ENCODE measurements at regions not wholly inside any gene's neighbourhood (a gene's known extent, or its start where the extent isn't known, plus 50 kb on each side); places are given as distances from the start of the nearest gene placed in this dataset.

- TF ChIP-seq CTBP1 (IDR thresholded peaks at IDR 0.05; ENCODE audit: borderline replicate concordance) = no peak
- no peak for TF ChIP-seq BHLHE40 (IDR thresholded peaks at IDR 0.05; ENCODE audit: borderline replicate concordance)
- TF ChIP-seq LEF1 (IDR thresholded peaks at IDR 0.05; ENCODE audit: borderline replicate concordance) = no peak
- no peak for TF ChIP-seq SP1 (IDR thresholded peaks at IDR 0.05)
- TF ChIP-seq FOXM1 (IDR thresholded peaks at IDR 0.05; ENCODE audit: borderline replicate concordance) = no peak
- no peak for TF ChIP-seq ELF4 (IDR thresholded peaks at IDR 0.05)
- no peak for TF ChIP-seq FOXA1 (IDR thresholded peaks at IDR 0.05)
Measured at GRCh38 chr14:37707716-37708115, 112.3 kb downstream of the TTC6 start.

Data from HEK293T (cell line).